ENCODE measurements at regions not wholly inside any gene's neighbourhood (a gene's known extent, or its start where the extent isn't known, plus 50 kb on each side); places are given as distances from the start of the nearest gene placed in this dataset.

GRCh38 chr10:76681153-76681552 lies 956.5 kb downstream of the KCNMA1 start:
- TF ChIP-seq CTCF (conservative IDR thresholded peaks at IDR 0.05; ENCODE audit: low read length) (no peak), EZH2phosphoT487 (IDR thresholded peaks at IDR 0.05; ENCODE audit: borderline replicate concordance) (no peak)

Data from Loucy (cell line).